Osteoblast (primary cell): ENCODE measurements at regions not wholly inside any gene's neighbourhood (a gene's known extent, or its start where the extent isn't known, plus 50 kb on each side); places are given as distances from the start of the nearest gene placed in this dataset.

ENCODE experiments used
- DNase-seq: peaks from one replicate; pipeline ENCODE4 v3.0.0; 2011; ENCODE audit warnings: low spot score, mixed read lengths; ENCODE audit not compliant: insufficient read length; ENCODE audit errors: missing footprints
- H2AFZ ChIP-seq: 2 replicates; pipeline ENCODE4 v1.6.0; 2011; ENCODE audit warnings: mild to moderate bottlenecking, low read length
- H3K27ac ChIP-seq: 2 replicates; pipeline ENCODE4 v1.5.1; 2011; ENCODE audit warnings: mild to moderate bottlenecking, low read depth, low read length, moderate library complexity
- H3K27me3 ChIP-seq: 2 replicates; pipeline ENCODE4 v1.6.0; 2012; ENCODE audit warnings: mild to moderate bottlenecking, control low read depth, inconsistent platforms, low read length, moderate library complexity; ENCODE audit not compliant: insufficient read depth
- H3K36me3 ChIP-seq: 2 replicates; pipeline ENCODE4 v1.5.1; 2011; ENCODE audit warnings: mild to moderate bottlenecking, low read length, control low read depth, moderate library complexity; ENCODE audit not compliant: insufficient read depth
- H3K4me1 ChIP-seq: 2 replicates; pipeline ENCODE4 v1.5.1; 2011; ENCODE audit warnings: mild to moderate bottlenecking, low read length, control low read depth, moderate library complexity; ENCODE audit not compliant: insufficient read depth
- H3K4me2 ChIP-seq: 2 replicates; pipeline ENCODE4 v1.6.0; 2011; ENCODE audit warnings: mild to moderate bottlenecking, low read length; ENCODE audit not compliant: insufficient read depth
- H3K4me3 ChIP-seq: fragments of 200-600 bp; sonication (generic); 3 replicates; pipeline ENCODE4 v1.5.1; 2012; ENCODE audit warnings: mild to moderate bottlenecking, low read length, inconsistent platforms; ENCODE audit not compliant: insufficient read depth
- H3K79me2 ChIP-seq: 2 replicates; pipeline ENCODE4 v1.6.0; 2012; ENCODE audit warnings: mild to moderate bottlenecking, low read length, control low read depth, inconsistent platforms; ENCODE audit not compliant: insufficient read depth
- H3K9me3 ChIP-seq: 2 replicates; pipeline ENCODE4 v1.5.1; 2011; ENCODE audit warnings: low read depth, low read length, control low read depth
- H4K20me1 ChIP-seq: 2 replicates; pipeline ENCODE4 v1.6.0; 2012; ENCODE audit warnings: mild to moderate bottlenecking, low read length, control low read depth; ENCODE audit not compliant: insufficient read depth
- TF ChIP-seq, protein P1 (sequence below): IDR thresholded peaks from 2 replicates; pipeline ENCODE4 v1.5.1; 2011; ENCODE audit warnings: mild to moderate bottlenecking, low read depth, low read length, moderate library complexity; ENCODE audit errors: extremely low read depth

DNA sequence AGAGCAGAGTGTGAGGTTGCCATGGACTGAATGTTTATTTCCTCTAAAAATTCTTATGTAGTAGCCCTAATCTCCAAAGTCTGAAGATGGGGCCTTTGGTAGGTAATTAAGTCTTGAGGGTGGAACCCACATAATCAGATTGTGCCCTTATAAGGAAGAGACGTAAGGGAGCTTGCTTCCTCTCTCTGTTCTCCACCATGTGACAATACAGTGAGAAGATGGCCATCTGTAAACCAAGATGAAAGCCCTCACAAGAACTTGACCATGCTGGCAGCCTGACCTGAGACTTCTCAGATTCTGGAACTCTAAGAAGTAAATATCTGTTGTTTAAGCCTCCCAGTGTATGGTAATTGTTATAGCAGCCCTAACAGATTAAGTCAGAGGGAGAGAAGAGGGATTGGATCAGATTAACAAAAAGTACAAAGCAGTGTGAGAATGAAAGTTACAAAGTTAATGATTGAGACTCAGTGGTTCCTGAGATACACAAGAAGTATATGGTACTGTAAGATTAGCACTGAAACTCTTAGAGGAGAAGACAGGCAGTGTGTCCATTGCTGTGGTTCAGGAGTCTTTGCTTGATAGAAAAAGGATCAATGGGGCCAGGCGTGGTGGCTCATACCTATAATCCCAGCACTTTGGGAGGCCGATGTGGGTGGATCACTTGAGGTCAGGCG lies 82.5 kb upstream of the GC start:
- Histone ChIP-seq H3K36me3 (no peaks in the 10 kb centered on the region), H3K4me3 (no peak overlapping the region), H3K79me2 (no peaks in the 10 kb centered on the region), H3K4me2 (no peak overlapping the region), H2AFZ (no peak overlapping the region), H3K27ac (no peak overlapping the region), H3K9me3 (peaks cover 2% of the 10 kb centered on the region), H3K4me1 (no peaks in the 10 kb centered on the region), H3K27me3 (no peaks in the 10 kb centered on the region), H4K20me1 (no peaks in the 10 kb centered on the region)
- DNase-seq = no peak
- TF ChIP-seq, protein P1, sequence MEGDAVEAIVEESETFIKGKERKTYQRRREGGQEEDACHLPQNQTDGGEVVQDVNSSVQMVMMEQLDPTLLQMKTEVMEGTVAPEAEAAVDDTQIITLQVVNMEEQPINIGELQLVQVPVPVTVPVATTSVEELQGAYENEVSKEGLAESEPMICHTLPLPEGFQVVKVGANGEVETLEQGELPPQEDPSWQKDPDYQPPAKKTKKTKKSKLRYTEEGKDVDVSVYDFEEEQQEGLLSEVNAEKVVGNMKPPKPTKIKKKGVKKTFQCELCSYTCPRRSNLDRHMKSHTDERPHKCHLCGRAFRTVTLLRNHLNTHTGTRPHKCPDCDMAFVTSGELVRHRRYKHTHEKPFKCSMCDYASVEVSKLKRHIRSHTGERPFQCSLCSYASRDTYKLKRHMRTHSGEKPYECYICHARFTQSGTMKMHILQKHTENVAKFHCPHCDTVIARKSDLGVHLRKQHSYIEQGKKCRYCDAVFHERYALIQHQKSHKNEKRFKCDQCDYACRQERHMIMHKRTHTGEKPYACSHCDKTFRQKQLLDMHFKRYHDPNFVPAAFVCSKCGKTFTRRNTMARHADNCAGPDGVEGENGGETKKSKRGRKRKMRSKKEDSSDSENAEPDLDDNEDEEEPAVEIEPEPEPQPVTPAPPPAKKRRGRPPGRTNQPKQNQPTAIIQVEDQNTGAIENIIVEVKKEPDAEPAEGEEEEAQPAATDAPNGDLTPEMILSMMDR = no peak

DNA sequence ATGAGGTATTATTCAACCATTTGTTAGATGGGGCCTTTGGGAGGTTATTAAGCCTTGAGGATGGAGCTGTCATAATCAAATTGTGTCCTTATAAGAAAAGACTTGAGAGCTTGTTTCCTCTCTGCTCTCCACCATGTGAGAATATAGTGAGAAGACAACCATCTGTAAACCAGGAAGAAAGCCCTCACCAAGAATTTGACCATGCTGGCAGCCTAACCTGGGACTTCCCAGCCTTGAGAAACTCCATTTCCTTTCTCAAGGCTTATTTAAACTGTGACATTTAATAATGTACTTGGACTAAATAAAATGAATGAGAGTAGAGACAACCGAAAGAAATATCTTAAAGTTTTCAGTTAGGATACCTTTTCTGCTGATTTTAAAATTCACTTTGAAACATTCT lies 83.7 kb upstream of the GC start:
- TF ChIP-seq, protein P1 = no peak
- no peak for DNase-seq
- no peak overlapping the region for H3K4me3 ChIP-seq

DNA sequence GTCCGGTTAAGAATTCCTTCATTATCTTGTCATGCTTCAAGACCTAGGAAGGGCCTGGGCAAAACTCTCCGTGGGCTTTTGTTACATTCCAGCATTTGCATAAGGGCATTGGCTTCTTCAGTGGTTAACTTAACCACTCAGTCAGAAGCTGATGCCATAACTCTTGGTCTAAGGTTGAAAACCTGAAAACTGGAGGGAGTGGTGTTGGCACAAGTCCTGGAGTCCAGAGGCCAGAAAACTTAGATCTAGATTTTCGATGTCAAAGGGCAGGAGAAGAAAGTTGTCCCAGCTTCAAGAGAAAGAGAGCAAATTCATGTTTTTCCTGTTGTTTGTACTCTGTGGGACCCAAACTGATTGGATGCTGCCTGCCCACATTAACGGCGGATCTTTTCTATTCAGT lies 86.6 kb upstream of the GC start:
- TF ChIP-seq, protein P1 = no peak
- no peak overlapping the region for H3K4me3 ChIP-seq
- no peaks in the 10 kb centered on the region for H3K79me2 ChIP-seq
- H4K20me1 ChIP-seq = no peaks in the 10 kb centered on the region
- no peak overlapping the region for H2AFZ ChIP-seq
- no peak overlapping the region for H3K4me2 ChIP-seq
- DNase-seq = no peak
- no peaks in the 10 kb centered on the region for H3K9me3 ChIP-seq
- no peak overlapping the region for H3K27ac ChIP-seq
- no peaks in the 10 kb centered on the region for H3K36me3 ChIP-seq
- H3K4me1 ChIP-seq = no peaks in the 10 kb centered on the region
- H3K27me3 ChIP-seq = no peaks in the 10 kb centered on the region

More for the DNA sequence above, 83.7 kb upstream of the GC start:
- no peaks in the 10 kb centered on the region for H3K36me3 ChIP-seq
- H3K4me1 ChIP-seq = no peaks in the 10 kb centered on the region
- peaks cover 2% of the 10 kb centered on the region for H3K9me3 ChIP-seq
- no peak overlapping the region for H2AFZ ChIP-seq
- H3K27ac ChIP-seq = no peak overlapping the region
- no peaks in the 10 kb centered on the region for H3K79me2 ChIP-seq
- no peaks in the 10 kb centered on the region for H3K27me3 ChIP-seq
- no peaks in the 10 kb centered on the region for H4K20me1 ChIP-seq
- no peak overlapping the region for H3K4me2 ChIP-seq

DNA sequence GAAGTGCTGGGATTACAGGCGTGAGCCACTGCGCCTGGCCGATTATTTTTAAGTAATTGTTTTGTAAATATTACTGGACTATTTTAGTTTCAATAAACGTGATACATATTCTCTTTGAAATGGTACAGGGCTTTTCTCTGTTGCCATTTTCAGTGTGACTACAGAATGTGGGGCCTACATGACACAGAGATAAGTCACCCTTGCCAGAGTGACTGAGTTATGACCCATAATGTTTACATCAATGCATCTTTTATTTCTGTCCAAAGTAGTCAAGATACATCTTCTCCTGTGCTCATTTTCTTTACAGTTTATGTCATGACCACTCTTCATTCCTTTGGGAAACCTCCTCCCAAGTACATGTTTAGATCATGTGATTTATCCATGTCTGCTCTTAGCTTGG lies 88.3 kb upstream of the GC start:
- no peak for DNase-seq
- Histone ChIP-seq H3K4me3 (no peak overlapping the region), H3K79me2 (no peaks in the 10 kb centered on the region), H3K36me3 (no peaks in the 10 kb centered on the region), H3K4me1 (no peaks in the 10 kb centered on the region), H3K27me3 (no peaks in the 10 kb centered on the region), H3K27ac (no peak overlapping the region), H3K4me2 (no peak overlapping the region), H3K9me3 (no peaks in the 10 kb centered on the region), H4K20me1 (no peaks in the 10 kb centered on the region), H2AFZ (no peak overlapping the region)
- TF ChIP-seq, protein P1 = no peak
